WTC11 (cell line): ENCODE measurements at regions not wholly inside any gene's neighbourhood (a gene's known extent, or its start where the extent isn't known, plus 50 kb on each side); places are given as distances from the start of the nearest gene placed in this dataset.

Experiments used
- ATAC-seq: fragments of 200-7000 bp; cut with Tn5 transposase; 2 replicates; pipeline ENCODE4 v1.10.0; 2021; ENCODE audit warnings: mild to moderate bottlenecking, moderate library complexity
- CTCF ChIA-PET: fragments of 300-600 bp; sonication (Branson Sonifier 250); formaldehyde crosslinking; loops from one replicate; lab custom pipeline; 2021; ENCODE audit warnings: antibody characterized with exemption; lab: Charles Lee
- POLR2A ChIA-PET: fragments of 350-600 bp; sonication (Branson Sonifier 250); formaldehyde crosslinking; loops from one replicate; lab custom pipeline; 2021; ENCODE audit warnings: antibody characterized with exemption; lab: Charles Lee
- DNase-seq: peaks from one replicate; pipeline ENCODE4 v3.0.0; 2021; ENCODE audit warnings: low spot score
- H3K27ac Mint-ChIP-seq: 2 replicates; pipeline ENCODE4 v1.8.0; 2021; ENCODE audit warnings: mixed read lengths
- H3K27me3 Mint-ChIP-seq: 2 replicates; pipeline ENCODE4 v1.8.0; 2021; ENCODE audit warnings: low read depth, mild to moderate bottlenecking, moderate library complexity, mixed read lengths
- H3K36me3 Mint-ChIP-seq: 2 replicates; pipeline ENCODE4 v1.8.0; 2021; ENCODE audit warnings: mixed read lengths
- H3K4me1 Mint-ChIP-seq: 2 replicates; pipeline ENCODE4 v1.8.0; 2022; ENCODE audit warnings: mixed read lengths
- H3K4me3 Mint-ChIP-seq: 2 replicates; pipeline ENCODE4 v1.8.0; 2021; ENCODE audit warnings: mild to moderate bottlenecking, moderate library complexity, mixed read lengths
- H3K9me3 Mint-ChIP-seq: 2 replicates; pipeline ENCODE4 v1.8.0; 2021; ENCODE audit warnings: mixed read lengths
- CBFB ChIP-seq: sonication (generic); formaldehyde crosslinking; IDR thresholded peaks from 2 replicates; pipeline ENCODE4 v1.8.1; 2022; ENCODE audit warnings: mild to moderate bottlenecking, low read depth, missing genetic modification reagents
- ETV6 ChIP-seq: sonication (generic); formaldehyde crosslinking; IDR thresholded peaks from 2 replicates; pipeline ENCODE4 v1.8.1; 2022; ENCODE audit warnings: mild to moderate bottlenecking, missing genetic modification reagents
- FOXK1 ChIP-seq: sonication (generic); formaldehyde crosslinking; IDR thresholded peaks from 2 replicates; pipeline ENCODE4 v1.8.0; 2022; ENCODE audit warnings: mild to moderate bottlenecking, moderate library complexity, missing genetic modification reagents
- NR2C2 ChIP-seq: sonication (generic); formaldehyde crosslinking; IDR thresholded peaks from 2 replicates; pipeline ENCODE4 v1.8.0; 2022; ENCODE audit warnings: mild to moderate bottlenecking, missing genetic modification reagents
- RORB ChIP-seq: fragments of 250-450 bp; sonication (Bioruptor Pico); IDR thresholded peaks from 2 replicates; pipeline ENCODE4 v1.9.0; 2021; ENCODE audit warnings: mild to moderate bottlenecking
- SMAD3 ChIP-seq: sonication (generic); formaldehyde crosslinking; IDR thresholded peaks from 2 replicates; pipeline ENCODE4 v1.8.0; 2022; ENCODE audit warnings: missing genetic modification reagents, mild to moderate bottlenecking, borderline replicate concordance
- SMAD4 ChIP-seq: sonication (generic); formaldehyde crosslinking; IDR thresholded peaks from 2 replicates; pipeline ENCODE4 v1.8.0; 2022; ENCODE audit warnings: mild to moderate bottlenecking, missing genetic modification reagents
- TEAD1 ChIP-seq: sonication (generic); formaldehyde crosslinking; IDR thresholded peaks from 2 replicates; pipeline ENCODE4 v1.8.0; 2022; ENCODE audit warnings: mild to moderate bottlenecking, missing genetic modification reagents
- ZNF232 ChIP-seq: sonication (generic); formaldehyde crosslinking; IDR thresholded peaks from 2 replicates; pipeline ENCODE4 v1.8.0; 2022; ENCODE audit warnings: mild to moderate bottlenecking, missing genetic modification reagents
- ZNF263 ChIP-seq: sonication (generic); formaldehyde crosslinking; IDR thresholded peaks from 2 replicates; pipeline ENCODE4 v1.8.1; 2022; ENCODE audit warnings: low read depth, mild to moderate bottlenecking, moderate library complexity, missing genetic modification reagents
- ZNF317 ChIP-seq: sonication (generic); formaldehyde crosslinking; IDR thresholded peaks from 2 replicates; pipeline ENCODE4 v1.8.1; 2023; ENCODE audit warnings: low read depth, mild to moderate bottlenecking, moderate library complexity, missing genetic modification reagents, borderline replicate concordance
- TF ChIP-seq, protein P1 (sequence below): fragments of 250-450 bp; sonication (Bioruptor Pico); IDR thresholded peaks from 2 replicates; pipeline ENCODE4 v1.9.0; 2021; ENCODE audit warnings: mild to moderate bottlenecking
- TF ChIP-seq, protein P2 (sequence below): sonication (generic); formaldehyde crosslinking; IDR thresholded peaks from 2 replicates; pipeline ENCODE4 v1.8.1; 2023; ENCODE audit warnings: mild to moderate bottlenecking, missing genetic modification reagents, borderline replicate concordance
- TF ChIP-seq, protein P3 (sequence below): fragments of 250-450 bp; sonication (Bioruptor Pico); IDR thresholded peaks from 2 replicates; pipeline ENCODE4 v1.9.0; 2021; ENCODE audit warnings: mild to moderate bottlenecking
- TF ChIP-seq, protein P4 (sequence below): fragments of 250-450 bp; sonication (Bioruptor Pico); IDR thresholded peaks from 2 replicates; pipeline ENCODE4 v1.8.0; 2021; ENCODE audit warnings: mild to moderate bottlenecking

DNA sequence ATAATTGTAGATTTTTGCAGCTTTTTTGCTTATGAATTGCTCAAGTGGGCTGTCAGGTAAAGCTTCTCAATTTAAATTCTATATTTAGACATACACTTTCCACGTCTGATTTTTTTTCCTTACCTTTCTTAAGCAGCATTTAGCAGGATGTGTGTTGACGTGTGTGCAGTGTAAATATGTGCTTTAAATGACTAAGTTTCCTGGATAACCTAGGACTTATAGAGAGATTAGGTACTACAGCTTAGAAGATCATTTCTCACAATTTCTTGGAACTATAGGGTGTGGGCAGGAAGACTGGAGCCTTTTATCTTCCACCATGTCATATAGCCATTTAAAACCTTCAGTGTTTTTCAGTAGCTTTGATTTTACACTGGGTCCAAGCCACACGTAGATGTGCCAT is 263.5 kb downstream of the NOVA1 start:
- CTCF ChIA-PET, result no interaction called here
- no peaks in the 10 kb centered on the region for H3K4me1 Mint-ChIP-seq

DNA sequence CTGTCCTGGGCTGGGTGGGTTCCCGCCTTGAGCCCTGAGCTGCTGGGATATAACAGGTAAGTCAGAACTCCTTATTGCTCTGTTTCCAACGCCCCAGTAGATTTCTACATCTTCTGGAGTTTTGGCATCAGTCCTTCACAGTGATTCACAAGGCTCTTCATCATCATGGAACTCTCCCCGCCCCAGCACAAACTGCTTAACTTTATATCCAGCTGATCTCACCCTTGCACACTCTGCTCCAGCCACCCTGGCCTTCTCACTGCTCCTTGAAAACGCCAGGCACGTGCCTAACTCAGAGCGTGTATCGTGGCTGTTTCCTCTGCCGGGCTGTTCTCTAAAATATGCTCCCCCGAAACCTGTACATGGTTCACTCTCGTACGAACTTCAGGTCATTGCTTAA is 264.9 kb downstream of the NOVA1 start:
- no peak for DNase-seq
- H3K4me3 Mint-ChIP-seq, result no peak overlapping the region
- no peak for TF ChIP-seq NR2C2 (CRISPR knock-in tag)
- no peak for TF ChIP-seq ZNF263 (CRISPR knock-in tag)
- TF ChIP-seq FOXK1 (CRISPR knock-in tag), result no peak
- TF ChIP-seq RORB (CRISPR knock-in tag), result no peak
- TF ChIP-seq, protein P1, sequence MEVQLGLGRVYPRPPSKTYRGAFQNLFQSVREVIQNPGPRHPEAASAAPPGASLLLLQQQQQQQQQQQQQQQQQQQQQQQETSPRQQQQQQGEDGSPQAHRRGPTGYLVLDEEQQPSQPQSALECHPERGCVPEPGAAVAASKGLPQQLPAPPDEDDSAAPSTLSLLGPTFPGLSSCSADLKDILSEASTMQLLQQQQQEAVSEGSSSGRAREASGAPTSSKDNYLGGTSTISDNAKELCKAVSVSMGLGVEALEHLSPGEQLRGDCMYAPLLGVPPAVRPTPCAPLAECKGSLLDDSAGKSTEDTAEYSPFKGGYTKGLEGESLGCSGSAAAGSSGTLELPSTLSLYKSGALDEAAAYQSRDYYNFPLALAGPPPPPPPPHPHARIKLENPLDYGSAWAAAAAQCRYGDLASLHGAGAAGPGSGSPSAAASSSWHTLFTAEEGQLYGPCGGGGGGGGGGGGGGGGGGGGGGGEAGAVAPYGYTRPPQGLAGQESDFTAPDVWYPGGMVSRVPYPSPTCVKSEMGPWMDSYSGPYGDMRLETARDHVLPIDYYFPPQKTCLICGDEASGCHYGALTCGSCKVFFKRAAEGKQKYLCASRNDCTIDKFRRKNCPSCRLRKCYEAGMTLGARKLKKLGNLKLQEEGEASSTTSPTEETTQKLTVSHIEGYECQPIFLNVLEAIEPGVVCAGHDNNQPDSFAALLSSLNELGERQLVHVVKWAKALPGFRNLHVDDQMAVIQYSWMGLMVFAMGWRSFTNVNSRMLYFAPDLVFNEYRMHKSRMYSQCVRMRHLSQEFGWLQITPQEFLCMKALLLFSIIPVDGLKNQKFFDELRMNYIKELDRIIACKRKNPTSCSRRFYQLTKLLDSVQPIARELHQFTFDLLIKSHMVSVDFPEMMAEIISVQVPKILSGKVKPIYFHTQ, result no peak
- TF ChIP-seq, protein P2, sequence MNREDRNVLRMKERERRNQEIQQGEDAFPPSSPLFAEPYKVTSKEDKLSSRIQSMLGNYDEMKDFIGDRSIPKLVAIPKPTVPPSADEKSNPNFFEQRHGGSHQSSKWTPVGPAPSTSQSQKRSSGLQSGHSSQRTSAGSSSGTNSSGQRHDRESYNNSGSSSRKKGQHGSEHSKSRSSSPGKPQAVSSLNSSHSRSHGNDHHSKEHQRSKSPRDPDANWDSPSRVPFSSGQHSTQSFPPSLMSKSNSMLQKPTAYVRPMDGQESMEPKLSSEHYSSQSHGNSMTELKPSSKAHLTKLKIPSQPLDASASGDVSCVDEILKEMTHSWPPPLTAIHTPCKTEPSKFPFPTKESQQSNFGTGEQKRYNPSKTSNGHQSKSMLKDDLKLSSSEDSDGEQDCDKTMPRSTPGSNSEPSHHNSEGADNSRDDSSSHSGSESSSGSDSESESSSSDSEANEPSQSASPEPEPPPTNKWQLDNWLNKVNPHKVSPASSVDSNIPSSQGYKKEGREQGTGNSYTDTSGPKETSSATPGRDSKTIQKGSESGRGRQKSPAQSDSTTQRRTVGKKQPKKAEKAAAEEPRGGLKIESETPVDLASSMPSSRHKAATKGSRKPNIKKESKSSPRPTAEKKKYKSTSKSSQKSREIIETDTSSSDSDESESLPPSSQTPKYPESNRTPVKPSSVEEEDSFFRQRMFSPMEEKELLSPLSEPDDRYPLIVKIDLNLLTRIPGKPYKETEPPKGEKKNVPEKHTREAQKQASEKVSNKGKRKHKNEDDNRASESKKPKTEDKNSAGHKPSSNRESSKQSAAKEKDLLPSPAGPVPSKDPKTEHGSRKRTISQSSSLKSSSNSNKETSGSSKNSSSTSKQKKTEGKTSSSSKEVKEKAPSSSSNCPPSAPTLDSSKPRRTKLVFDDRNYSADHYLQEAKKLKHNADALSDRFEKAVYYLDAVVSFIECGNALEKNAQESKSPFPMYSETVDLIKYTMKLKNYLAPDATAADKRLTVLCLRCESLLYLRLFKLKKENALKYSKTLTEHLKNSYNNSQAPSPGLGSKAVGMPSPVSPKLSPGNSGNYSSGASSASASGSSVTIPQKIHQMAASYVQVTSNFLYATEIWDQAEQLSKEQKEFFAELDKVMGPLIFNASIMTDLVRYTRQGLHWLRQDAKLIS (CRISPR knock-in tag), result no peak
- TF ChIP-seq SMAD4 (CRISPR knock-in tag), result no peak
- TF ChIP-seq, all 79 proteins: peak for 0
- no peak for ATAC-seq
- no peaks in the 10 kb centered on the region for H3K9me3 Mint-ChIP-seq
- ChIA-PET CTCF (no interaction called here), POLR2A (no interaction called here)
- no peaks in the 10 kb centered on the region for H3K27me3 Mint-ChIP-seq
- H3K27ac Mint-ChIP-seq, result no peak overlapping the region
- H3K36me3 Mint-ChIP-seq, result no peaks in the 10 kb centered on the region
- no peaks in the 10 kb centered on the region for H3K4me1 Mint-ChIP-seq

More for the DNA sequence above, 263.5 kb downstream of the NOVA1 start:
- Mint-ChIP-seq H3K4me3 (no peak overlapping the region), H3K36me3 (no peaks in the 10 kb centered on the region), H3K9me3 (no peaks in the 10 kb centered on the region), H3K27ac (no peak overlapping the region), H3K27me3 (no peaks in the 10 kb centered on the region)
- POLR2A ChIA-PET, result interaction anchor here (0.5 kb wide), 1 partner anchor 89 kb away, joined by 4 read pairs; no protein-coding TSS in a partner anchor
- DNase-seq (no peak), ATAC-seq (no peak)
- TF ChIP-seq TEAD1 (CRISPR knock-in tag), result no peak
- TF ChIP-seq ETV6 (CRISPR knock-in tag), result no peak
- TF ChIP-seq ZNF232 (CRISPR knock-in tag), result no peak

DNA sequence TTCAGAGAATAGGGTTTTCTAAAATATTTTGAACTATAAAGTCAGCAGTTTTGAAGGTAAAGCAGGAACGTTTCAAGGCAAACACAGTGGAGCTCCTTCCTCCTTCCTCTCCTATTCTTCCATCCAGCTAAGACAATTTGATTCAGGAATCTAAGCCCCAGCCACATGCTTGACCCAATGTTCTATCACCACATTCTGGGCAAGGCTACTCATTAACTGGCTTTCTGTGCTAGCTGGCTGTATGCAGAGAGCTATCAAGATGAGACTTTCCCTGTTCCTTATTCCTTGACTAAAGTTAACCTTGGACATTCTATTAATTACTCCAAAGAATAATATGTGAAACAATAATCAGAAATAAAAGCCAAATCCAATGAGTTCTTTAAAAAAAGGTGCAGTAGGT is 266.9 kb downstream of the NOVA1 start:
- no peak overlapping the region for H3K4me3 Mint-ChIP-seq
- H3K36me3 Mint-ChIP-seq, result no peaks in the 10 kb centered on the region
- H3K4me1 Mint-ChIP-seq, result no peaks in the 10 kb centered on the region
- ChIA-PET CTCF (no interaction called here), POLR2A (no interaction called here)
- TF ChIP-seq NR2C2 (CRISPR knock-in tag) (no peak), SMAD4 (CRISPR knock-in tag) (no peak), ZNF317 (CRISPR knock-in tag) (no peak), SMAD3 (CRISPR knock-in tag) (no peak), CBFB (no peak)
- TF ChIP-seq, protein P3, sequence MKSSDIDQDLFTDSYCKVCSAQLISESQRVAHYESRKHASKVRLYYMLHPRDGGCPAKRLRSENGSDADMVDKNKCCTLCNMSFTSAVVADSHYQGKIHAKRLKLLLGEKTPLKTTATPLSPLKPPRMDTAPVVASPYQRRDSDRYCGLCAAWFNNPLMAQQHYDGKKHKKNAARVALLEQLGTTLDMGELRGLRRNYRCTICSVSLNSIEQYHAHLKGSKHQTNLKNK (CRISPR knock-in tag), result no peak
- TF ChIP-seq, protein P4, sequence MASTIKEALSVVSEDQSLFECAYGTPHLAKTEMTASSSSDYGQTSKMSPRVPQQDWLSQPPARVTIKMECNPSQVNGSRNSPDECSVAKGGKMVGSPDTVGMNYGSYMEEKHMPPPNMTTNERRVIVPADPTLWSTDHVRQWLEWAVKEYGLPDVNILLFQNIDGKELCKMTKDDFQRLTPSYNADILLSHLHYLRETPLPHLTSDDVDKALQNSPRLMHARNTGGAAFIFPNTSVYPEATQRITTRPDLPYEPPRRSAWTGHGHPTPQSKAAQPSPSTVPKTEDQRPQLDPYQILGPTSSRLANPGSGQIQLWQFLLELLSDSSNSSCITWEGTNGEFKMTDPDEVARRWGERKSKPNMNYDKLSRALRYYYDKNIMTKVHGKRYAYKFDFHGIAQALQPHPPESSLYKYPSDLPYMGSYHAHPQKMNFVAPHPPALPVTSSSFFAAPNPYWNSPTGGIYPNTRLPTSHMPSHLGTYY (CRISPR knock-in tag), result no peak
- no peaks in the 10 kb centered on the region for H3K27me3 Mint-ChIP-seq
- DNase-seq, result no peak
- H3K9me3 Mint-ChIP-seq, result no peaks in the 10 kb centered on the region
- no peak for ATAC-seq
- no peak overlapping the region for H3K27ac Mint-ChIP-seq
